Activated CD8-positive, alpha-beta T cell treated with anti-CD3 and anti-CD28 coated beads for 36 hours (primary cell): ENCODE measurements at regions not wholly inside any gene's neighbourhood (a gene's known extent, or its start where the extent isn't known, plus 50 kb on each side); places are given as distances from the start of the nearest gene placed in this dataset.

Source experiments
- ATAC-seq: fragments of 200-7000 bp; cut with Tn5 transposase; one replicate; pipeline ENCODE4 v1.10.0; 2021; ENCODE audit warnings: mild to moderate bottlenecking, moderate library complexity
- CTCF ChIA-PET: fragments of 350-600 bp; sonication (Branson Sonifier 250); formaldehyde crosslinking; loops from one replicate; lab custom pipeline; 2021; ENCODE audit warnings: antibody characterized with exemption; lab: Charles Lee
- POLR2A ChIA-PET: fragments of 350-600 bp; sonication (Branson Sonifier 250); formaldehyde crosslinking; loops from one replicate; lab custom pipeline; 2021; ENCODE audit warnings: antibody characterized with exemption; lab: Charles Lee
- DNase-seq: peaks from one replicate; pipeline ENCODE4 v3.0.0-alpha.2; 2020
- H3K27ac Mint-ChIP-seq: one replicate; pipeline ENCODE4 v1.8.0; 2021; ENCODE audit warnings: mild to moderate bottlenecking, mixed read lengths
- H3K27me3 Mint-ChIP-seq: one replicate; pipeline ENCODE4 v1.8.0; 2021; ENCODE audit warnings: mixed read lengths
- H3K36me3 Mint-ChIP-seq: one replicate; pipeline ENCODE4 v1.8.0; 2021; ENCODE audit warnings: low read depth, mixed read lengths
- H3K4me1 Mint-ChIP-seq: one replicate; pipeline ENCODE4 v1.8.0; 2021; ENCODE audit warnings: low read depth, mixed read lengths
- H3K4me3 Mint-ChIP-seq: one replicate; pipeline ENCODE4 v1.8.0; 2021; ENCODE audit warnings: mild to moderate bottlenecking, moderate library complexity, mixed read lengths
- H3K9me3 Mint-ChIP-seq: one replicate; pipeline ENCODE4 v1.8.0; 2021; ENCODE audit warnings: mixed read lengths
- CTCF ChIP-seq: fragments of 200-600 bp; IDR thresholded peaks from one replicate; pipeline ENCODE4 v1.8.0; 2022; ENCODE audit warnings: antibody characterized with exemption, mild to moderate bottlenecking
- intact Hi-C: fragments of 100-400 bp; cut with micrococcal nuclease; formaldehyde crosslinking; loops from one replicate; pipeline ENCODE4 v1.10.0; 2022

GRCh38 chr2:206218796-206219499, 55.5 kb upstream of the ZDBF2 start:
- peaks cover 4% of the 10 kb centered on the region for H3K9me3 Mint-ChIP-seq
- POLR2A ChIA-PET = no interaction called here
- no peaks in the 10 kb centered on the region for H3K4me1 Mint-ChIP-seq
- H3K27ac Mint-ChIP-seq = no peak overlapping the region
- H3K27me3 Mint-ChIP-seq = peaks cover 27% of the 10 kb centered on the region
- ATAC-seq = no peak
- CTCF ChIA-PET = interaction anchor here (1.1 kb wide), 1 partner anchor 1906 kb away, joined by 4 read pairs; no protein-coding TSS in a partner anchor
- TF ChIP-seq CTCF = no peak
- H3K4me3 Mint-ChIP-seq = no peak overlapping the region
- intact Hi-C loops = no loop called here
- DNase-seq = no peak
- no peaks in the 10 kb centered on the region for H3K36me3 Mint-ChIP-seq

- ATAC-seq = no peak
- intact Hi-C loops = no loop called here
- no peak overlapping the region for H3K4me3 Mint-ChIP-seq
These were observed 54.5 kb upstream of the ZDBF2 start for GRCh38 chr2:206219957-206220356.

GRCh38 chr2:206220997-206221396, 53.5 kb upstream of the ZDBF2 start:
- Mint-ChIP-seq H3K4me1 (no peaks in the 10 kb centered on the region), H3K4me3 (no peak overlapping the region), H3K27me3 (peaks cover 19% of the 10 kb centered on the region), H3K9me3 (peaks cover 4% of the 10 kb centered on the region), H3K36me3 (no peaks in the 10 kb centered on the region), H3K27ac (no peak overlapping the region)
- no peak for DNase-seq
- CTCF ChIA-PET = no interaction called here
- TF ChIP-seq CTCF = no peak
- intact Hi-C loops = no loop called here
- ATAC-seq = no peak
- POLR2A ChIA-PET = interaction anchor here (0.7 to 1.3 kb wide), 2 partner anchors 8 to 60 kb away, joined by 3 read pairs; no protein-coding TSS in a partner anchor

More at GRCh38 chr2:206219957-206220356, 54.5 kb upstream of the ZDBF2 start:
- POLR2A ChIA-PET = interaction anchor here (1.3 kb wide), 1 partner anchor 59 kb away, joined by 3 read pairs; no protein-coding TSS in a partner anchor
- Mint-ChIP-seq H3K4me1 (no peaks in the 10 kb centered on the region), H3K27ac (no peak overlapping the region), H3K27me3 (peaks cover 26% of the 10 kb centered on the region), H3K36me3 (no peaks in the 10 kb centered on the region), H3K9me3 (peaks cover 4% of the 10 kb centered on the region)
- CTCF ChIA-PET = no interaction called here
- no peak for DNase-seq
- TF ChIP-seq CTCF = no peak
